MM.1S (cell line): ENCODE measurements at regions not wholly inside any gene's neighbourhood (a gene's known extent, or its start where the extent isn't known, plus 50 kb on each side); places are given as distances from the start of the nearest gene placed in this dataset.

ENCODE experiments used
- DNase-seq: peaks from one replicate; pipeline ENCODE4 v3.0.0-alpha.2; 2015
- H2AFZ ChIP-seq: fragments of 300-600 bp; sonication (generic); 2 replicates; pipeline ENCODE4 v1.6.0; 2016; ENCODE audit warnings: antibody characterized with exemption, low read length
- H3F3A ChIP-seq: fragments of 300-600 bp; sonication (generic); 2 replicates; pipeline ENCODE4 v1.6.1; 2016; ENCODE audit warnings: mild to moderate bottlenecking, antibody characterized with exemption, low read length, moderate library complexity, mixed read lengths; ENCODE audit not compliant: insufficient read depth
- H3K27ac ChIP-seq: fragments of 300-600 bp; sonication (generic); 2 replicates; pipeline ENCODE4 v1.5.1; 2016; ENCODE audit warnings: mild to moderate bottlenecking, low read length
- H3K27me3 ChIP-seq: fragments of 300-600 bp; sonication (generic); replicated peaks from 2 replicates; pipeline ENCODE4 v1.6.0; 2016; ENCODE audit warnings: low read length; ENCODE audit not compliant: insufficient read depth
- H3K36me3 ChIP-seq: fragments of 300-600 bp; sonication (generic); replicated peaks from 2 replicates; pipeline ENCODE4 v1.6.1; 2016; ENCODE audit warnings: mild to moderate bottlenecking, low read length, mixed read lengths; ENCODE audit not compliant: insufficient read depth
- H3K4me1 ChIP-seq: fragments of 300-600 bp; sonication (generic); 2 replicates; pipeline ENCODE4 v1.6.1; 2016; ENCODE audit warnings: low read length, mixed read lengths
- H3K4me2 ChIP-seq: fragments of 300-600 bp; sonication (generic); 2 replicates; pipeline ENCODE4 v1.6.0; 2016; ENCODE audit warnings: low read depth, low read length
- H3K4me3 ChIP-seq: fragments of 300-600 bp; sonication (generic); 2 replicates; pipeline ENCODE4 v1.5.1; 2016; ENCODE audit warnings: low read length, mixed read lengths
- H3K79me2 ChIP-seq: fragments of 300-600 bp; sonication (generic); 2 replicates; pipeline ENCODE4 v1.6.1; 2016; ENCODE audit warnings: mixed run types, low read length, mixed read lengths
- H3K9ac ChIP-seq: fragments of 300-600 bp; sonication (generic); 2 replicates; pipeline ENCODE4 v1.6.1; 2016; ENCODE audit warnings: low read length, mixed read lengths
- H3K9me2 ChIP-seq: fragments of 300-600 bp; sonication (generic); replicated peaks from 2 replicates; pipeline ENCODE4 v1.6.1; 2016; ENCODE audit warnings: mild to moderate bottlenecking, low read length, mixed read lengths; ENCODE audit not compliant: insufficient read depth
- H3K9me3 ChIP-seq: fragments of 300-600 bp; sonication (generic); replicated peaks from 2 replicates; pipeline ENCODE4 v1.6.1; 2016; ENCODE audit warnings: mild to moderate bottlenecking, low read length, mixed read lengths; ENCODE audit not compliant: insufficient read depth
- H4K20me1 ChIP-seq: fragments of 300-600 bp; sonication (generic); 2 replicates; pipeline ENCODE4 v1.6.1; 2016; ENCODE audit warnings: mild to moderate bottlenecking, low read length, moderate library complexity, mixed read lengths; ENCODE audit not compliant: insufficient read depth
- CTCF ChIP-seq: fragments of 300-600 bp; sonication (generic); IDR thresholded peaks from 2 replicates; pipeline ENCODE4 v1.5.1; 2016; ENCODE audit warnings: antibody characterized with exemption, low read length, mixed read lengths
- EZH2 ChIP-seq: fragments of 300-600 bp; sonication (generic); optimal IDR thresholded peaks from 2 replicates; pipeline ENCODE3; 2017; ENCODE audit warnings: low read depth, mild to moderate bottlenecking, antibody characterized with exemption, low read length, mixed read lengths
- EZH2phosphoT487 ChIP-seq: fragments of 300-600 bp; sonication (generic); IDR thresholded peaks from 2 replicates; pipeline ENCODE4 v1.6.1; 2018; ENCODE audit warnings: antibody characterized with exemption, low read length

- TF ChIP-seq CTCF (no peak), EZH2phosphoT487 (no peak), EZH2 (no peak)
- DNase-seq, result no peak
- H3K27ac ChIP-seq, result no peak overlapping the region
These were observed 176.4 kb upstream of the BMP2 start for GRCh38 chr20:6590891-6591637.

DNA sequence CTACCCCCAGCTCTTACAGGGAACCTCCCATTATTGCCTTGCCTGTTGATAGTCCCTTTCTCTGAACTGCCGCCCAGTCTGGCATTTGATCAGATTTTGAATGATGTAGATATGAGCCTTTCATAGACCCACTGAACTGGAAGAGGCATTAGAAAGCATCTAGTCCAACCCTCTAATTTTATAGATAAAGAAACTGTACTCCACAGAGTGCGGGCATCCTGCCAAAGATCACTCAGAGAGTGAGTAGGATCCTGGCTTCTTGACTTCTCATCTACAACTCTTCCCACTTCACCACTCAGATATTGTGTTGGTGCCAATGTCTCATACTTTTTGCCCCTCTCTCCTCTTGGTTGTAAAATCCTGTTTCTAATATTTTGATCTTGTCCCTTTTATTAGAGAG is 179.2 kb upstream of the BMP2 start:
- Histone ChIP-seq H3K27ac (no peak overlapping the region), H3K4me3 (no peak overlapping the region), H3K79me2 (no peaks in the 10 kb centered on the region), H4K20me1 (no peaks in the 10 kb centered on the region), H3K9me2 (no peaks in the 10 kb centered on the region), H3K9me3 (no peaks in the 10 kb centered on the region), H2AFZ (no peak overlapping the region), H3F3A (no peaks in the 10 kb centered on the region), H3K27me3 (no peaks in the 10 kb centered on the region), H3K36me3 (no peaks in the 10 kb centered on the region), H3K9ac (no peak overlapping the region), H3K4me2 (no peak overlapping the region), H3K4me1 (no peaks in the 10 kb centered on the region)
- DNase-seq, result no peak
- TF ChIP-seq EZH2 (no peak), EZH2phosphoT487 (no peak), CTCF (no peak)

More at GRCh38 chr20:6590891-6591637, 176.4 kb upstream of the BMP2 start:
- no peaks in the 10 kb centered on the region for H3K9me2 ChIP-seq
- H3K36me3 ChIP-seq, result no peaks in the 10 kb centered on the region
- no peaks in the 10 kb centered on the region for H3K9me3 ChIP-seq
- no peaks in the 10 kb centered on the region for H3K4me1 ChIP-seq
- no peak overlapping the region for H3K4me3 ChIP-seq
- H3K27me3 ChIP-seq, result no peaks in the 10 kb centered on the region
- no peaks in the 10 kb centered on the region for H3K79me2 ChIP-seq
- no peak overlapping the region for H2AFZ ChIP-seq
- H3K4me2 ChIP-seq, result no peak overlapping the region
- H4K20me1 ChIP-seq, result no peaks in the 10 kb centered on the region
- H3K9ac ChIP-seq, result no peak overlapping the region
- H3F3A ChIP-seq, result no peaks in the 10 kb centered on the region

GRCh38 chr20:6583134-6583738 is 184.2 kb upstream of the BMP2 start:
- no peaks in the 10 kb centered on the region for H3K79me2 ChIP-seq
- TF ChIP-seq CTCF, result peak; percentile 79
- no peak for TF ChIP-seq EZH2phosphoT487
- no peak overlapping the region for H2AFZ ChIP-seq
- H3K4me3 ChIP-seq, result no peak overlapping the region
- H3K27me3 ChIP-seq, result no peaks in the 10 kb centered on the region
- no peaks in the 10 kb centered on the region for H3K36me3 ChIP-seq
- no peaks in the 10 kb centered on the region for H3K4me1 ChIP-seq
- H3F3A ChIP-seq, result no peaks in the 10 kb centered on the region
- H3K9me2 ChIP-seq, result no peaks in the 10 kb centered on the region
- no peak overlapping the region for H3K4me2 ChIP-seq
- no peak overlapping the region for H3K27ac ChIP-seq
- peak; percentile 52 for DNase-seq
- no peak overlapping the region for H3K9ac ChIP-seq
- H4K20me1 ChIP-seq, result no peaks in the 10 kb centered on the region
- no peaks in the 10 kb centered on the region for H3K9me3 ChIP-seq
